Coronary artery (tissue), 2 donors: ENCODE measurements at regions not wholly inside any gene's neighbourhood (a gene's known extent, or its start where the extent isn't known, plus 50 kb on each side); places are given as distances from the start of the nearest gene placed in this dataset.

Source experiments
- DNase-seq: peaks from one replicate; pipeline ENCODE4 v3.0.0-alpha.2; 2017; ENCODE audit warnings: low spot score
- H3K27ac ChIP-seq, 2 donors: fragments of 200-600 bp; sonication (generic); one replicate each; pipeline ENCODE4 v1.5.1; 2016 to 2019
- H3K4me3 ChIP-seq: fragments of 200-600 bp; sonication (generic); 2 replicates; pipeline ENCODE4 v1.5.1; 2016; ENCODE audit warnings: mild to moderate bottlenecking, moderate library complexity
- CTCF ChIP-seq: fragments of 200-600 bp; sonication (generic); IDR thresholded peaks from one replicate; pipeline ENCODE4 v1.5.1; 2019; ENCODE audit warnings: antibody characterized with exemption

GRCh38 chr15:26023231-26023630 lies 160.1 kb upstream of the ATP10A start:
- Histone ChIP-seq H3K27ac (no peak overlapping the region), H3K4me3 (no peak overlapping the region)
- DNase-seq = no peak
- no peak for TF ChIP-seq CTCF

GRCh38 chr15:26020871-26021270 lies 157.7 kb upstream of the ATP10A start:
- Histone ChIP-seq H3K4me3 (no peak overlapping the region), H3K27ac (no peak overlapping the region)
- no peak for TF ChIP-seq CTCF
- no peak for DNase-seq

- no peak for DNase-seq
- no peak overlapping the region for H3K27ac ChIP-seq
- no peak for TF ChIP-seq CTCF
- H3K4me3 ChIP-seq = no peak overlapping the region
Observed at GRCh38 chr15:26017665-26018064, 154.5 kb upstream of the ATP10A start.

- no peak for TF ChIP-seq CTCF
- no peak for DNase-seq
- Histone ChIP-seq H3K27ac (no peak overlapping the region), H3K4me3 (no peak overlapping the region)
Observed at GRCh38 chr15:26015516-26016075, 152.5 kb upstream of the ATP10A start.

- Histone ChIP-seq H3K27ac (no peak overlapping the region), H3K4me3 (no peak overlapping the region)
- no peak for TF ChIP-seq CTCF
- DNase-seq = no peak
Observed at GRCh38 chr15:26013981-26014380, 150.9 kb upstream of the ATP10A start.

- no peak for TF ChIP-seq CTCF
Observed at GRCh38 chr15:26011916-26012315, 148.8 kb upstream of the ATP10A start.

GRCh38 chr15:26007151-26007550 lies 144.0 kb upstream of the ATP10A start:
- Histone ChIP-seq H3K4me3 (no peak overlapping the region), H3K27ac (no peak overlapping the region)
- TF ChIP-seq CTCF = no peak
- no peak for DNase-seq

More at GRCh38 chr15:26011916-26012315, 148.8 kb upstream of the ATP10A start:
- no peak for DNase-seq
- no peak overlapping the region for H3K4me3 ChIP-seq
- H3K27ac ChIP-seq = no peak overlapping the region
